Natural killer cell treated with Interleukin-12 subunit alpha and Interleukin-12 subunit beta and Interleukin-15 and Interleukin-18, amount 100 ng/mL, for 72 hours (primary cell): ENCODE measurements at regions not wholly inside any gene's neighbourhood (a gene's known extent, or its start where the extent isn't known, plus 50 kb on each side); places are given as distances from the start of the nearest gene placed in this dataset.
"Not testable (repeated sequence)": the region's sequence is repeated elsewhere in the genome, so short reads cannot be mapped to it uniquely, and the experiment has no call there.

ENCODE experiments used
- ATAC-seq, 2 donors: fragments of 150-1000 bp; cut with Tn5 transposase in 1 of 2; sonication (Bioruptor Pico), chemical (Tn5 transposase) in 1 of 2; 2 replicates each; pipeline ENCODE4 v1.10.0; 2021
- DNase-seq: peaks from one replicate; pipeline ENCODE4 v3.0.0; 2022; ENCODE audit warnings: low spot score
- H3K27ac Mint-ChIP-seq, 2 donors: 1 replicate in 1 of 2; 2 replicates in 1 of 2; pipeline ENCODE4 v1.8.0; 2022; ENCODE audit warnings: mixed read lengths in 2 of 2, mild to moderate bottlenecking in 1 of 2, moderate library complexity in 1 of 2
- H3K27me3 Mint-ChIP-seq, 2 donors: 1 replicate in 1 of 2; 2 replicates in 1 of 2; pipeline ENCODE4 v1.8.0; 2022; ENCODE audit warnings: mixed read lengths in 2 of 2
- H3K36me3 Mint-ChIP-seq: one replicate; pipeline ENCODE4 v1.8.0; 2022; ENCODE audit warnings: mixed read lengths
- H3K4me1 Mint-ChIP-seq, 2 donors: 1 replicate in 1 of 2; 2 replicates in 1 of 2; pipeline ENCODE4 v1.8.0; 2022; ENCODE audit warnings: low read depth in 2 of 2, mixed read lengths in 2 of 2, mild to moderate bottlenecking in 1 of 2
- H3K4me3 Mint-ChIP-seq: one replicate; pipeline ENCODE4 v1.8.0; 2022; ENCODE audit warnings: mixed read lengths
- H3K9me3 Mint-ChIP-seq: 2 replicates; pipeline ENCODE4 v1.8.0; 2022; ENCODE audit warnings: mixed read lengths

GRCh38 chr5:101018299-101018698, 115.2 kb upstream of the ST8SIA4 start:
- Mint-ChIP-seq H3K27me3 (peaks cover 0 to 3% of the 10 kb centered on the region in 2 donors), H3K27ac (no peak overlapping the region), H3K4me3 (no peak overlapping the region), H3K4me1 (no peaks in the 10 kb centered on the region), H3K9me3 (no peaks in the 10 kb centered on the region), H3K36me3 (no peaks in the 10 kb centered on the region)
- ATAC-seq (no peak), DNase-seq (no peak)

GRCh38 chr5:101012880-101013279, 109.8 kb upstream of the ST8SIA4 start:
- H3K9me3 Mint-ChIP-seq, result no peaks in the 10 kb centered on the region
- DNase-seq (no peak), ATAC-seq (no peak)
- no peak overlapping the region for H3K4me3 Mint-ChIP-seq
- no peak overlapping the region for H3K27ac Mint-ChIP-seq
- H3K27me3 Mint-ChIP-seq, result peaks cover 0 to 6% of the 10 kb centered on the region in 2 donors
- no peaks in the 10 kb centered on the region for H3K36me3 Mint-ChIP-seq
- H3K4me1 Mint-ChIP-seq, result no peaks in the 10 kb centered on the region

- H3K27ac Mint-ChIP-seq, result no peak overlapping the region
- H3K4me3 Mint-ChIP-seq, result no peak overlapping the region
- no peaks in the 10 kb centered on the region for H3K9me3 Mint-ChIP-seq
- DNase-seq (no peak), ATAC-seq (no peak)
- no peaks in the 10 kb centered on the region for H3K4me1 Mint-ChIP-seq
- H3K27me3 Mint-ChIP-seq, result peaks cover 0 to 2% of the 10 kb centered on the region in 2 donors
- H3K36me3 Mint-ChIP-seq, result peaks cover 5% of the 10 kb centered on the region
Observed at GRCh38 chr5:101009758-101010519, 106.9 kb upstream of the ST8SIA4 start.

GRCh38 chr5:100992354-100992753, 89.3 kb upstream of the ST8SIA4 start:
- H3K4me3 Mint-ChIP-seq, result no peak overlapping the region
- ATAC-seq (no peak), DNase-seq (no peak)
- H3K4me1 Mint-ChIP-seq, result no peaks in the 10 kb centered on the region
- no peaks in the 10 kb centered on the region for H3K9me3 Mint-ChIP-seq
- H3K27me3 Mint-ChIP-seq, result peaks cover 8 to 16% of the 10 kb centered on the region in 2 donors
- no peak overlapping the region for H3K27ac Mint-ChIP-seq
- H3K36me3 Mint-ChIP-seq, result no peaks in the 10 kb centered on the region

- H3K4me1 Mint-ChIP-seq, H3K9me3 Mint-ChIP-seq, H3K4me3 Mint-ChIP-seq, ATAC-seq, H3K27me3 Mint-ChIP-seq, H3K27ac Mint-ChIP-seq, H3K36me3 Mint-ChIP-seq, DNase-seq: not testable (repeated sequence)
Observed at GRCh38 chr5:100983601-100984000, 80.5 kb upstream of the ST8SIA4 start.

GRCh38 chr5:100974082-100974481, 71.0 kb upstream of the ST8SIA4 start:
- Mint-ChIP-seq H3K27ac (no peak overlapping the region), H3K36me3 (no peaks in the 10 kb centered on the region), H3K9me3 (no peaks in the 10 kb centered on the region), H3K4me3 (no peak overlapping the region), H3K4me1 (no peaks in the 10 kb centered on the region), H3K27me3 (peaks cover 9 to 16% of the 10 kb centered on the region in 2 donors)
- DNase-seq (no peak), ATAC-seq (no peak)

- Mint-ChIP-seq H3K36me3 (peaks cover 1% of the 10 kb centered on the region), H3K4me1 (peaks cover 0 to under 1% of the 10 kb centered on the region in 2 donors), H3K27ac (no peak overlapping the region), H3K9me3 (no peaks in the 10 kb centered on the region), H3K4me3 (no peak overlapping the region), H3K27me3 (peaks cover 7 to 19% of the 10 kb centered on the region in 2 donors)
- ATAC-seq, result no peak
- no peak for DNase-seq
Observed at GRCh38 chr5:100970646-100971255, 67.7 kb upstream of the ST8SIA4 start.

GRCh38 chr5:100965291-100965690, 62.2 kb upstream of the ST8SIA4 start:
- Mint-ChIP-seq H3K36me3 (peaks cover 11% of the 10 kb centered on the region), H3K4me1 (peaks cover 0 to 7% of the 10 kb centered on the region in 2 donors), H3K27ac (no peak overlapping the region), H3K9me3 (peaks cover 4% of the 10 kb centered on the region), H3K4me3 (no peak overlapping the region), H3K27me3 (peaks cover 17 to 20% of the 10 kb centered on the region in 2 donors)
- no peak for DNase-seq
- ATAC-seq, result no peak
